HEK293 (cell line): ENCODE measurements at regions not wholly inside any gene's neighbourhood (a gene's known extent, or its start where the extent isn't known, plus 50 kb on each side); places are given as distances from the start of the nearest gene placed in this dataset.

ENCODE experiments used
- CTCF ChIA-PET: fragments of 350-600 bp; formaldehyde crosslinking; extraction: SDS; loops from one replicate; lab custom pipeline; 2021; ENCODE audit warnings: antibody characterized with exemption; lab: Yijun Ruan, JAX
- POLR2A ChIA-PET: fragments of 300-600 bp; formaldehyde crosslinking; extraction: SDS; loops from one replicate; lab custom pipeline; 2020; ENCODE audit warnings: antibody characterized with exemption, inconsistent platforms; lab: Yijun Ruan, JAX
- H3K27ac ChIP-seq: fragments of 200-500 bp; sonication (Bioruptor generic); 2 replicates; pipeline ENCODE4 v1.5.1; 2014; ENCODE audit warnings: low read depth, low read length, control low read depth, inconsistent platforms; ENCODE audit errors: extremely low read depth
- H3K36me3 ChIP-seq, 2 experiments: fragments of 200-500 bp in 1 of 2; sonication (Bioruptor generic) in 1 of 2; 1 replicate in 1 of 2; 2 replicates in 1 of 2; pipeline ENCODE4 v1.5.1; 2014 to 2017; ENCODE audit warnings: inconsistent platforms in 2 of 2, low read length in 2 of 2; ENCODE audit not compliant: control insufficient read depth in 2 of 2, insufficient read depth in 1 of 2
- H3K4me1 ChIP-seq: fragments of 200-500 bp; sonication (Bioruptor generic); 2 replicates; pipeline ENCODE4 v1.5.1; 2014; ENCODE audit warnings: mild to moderate bottlenecking, low read length, inconsistent platforms; ENCODE audit not compliant: control insufficient read depth, insufficient read depth
- H3K4me3 ChIP-seq: 2 replicates; pipeline ENCODE4 v1.5.1; 2011; ENCODE audit warnings: low read depth, mild to moderate bottlenecking, control low read depth, low read length, moderate library complexity
- H3K9me3 ChIP-seq: fragments of 200-500 bp; sonication (Bioruptor generic); 2 replicates; pipeline ENCODE4 v1.5.1; 2014; ENCODE audit warnings: low read depth, low read length, inconsistent platforms; ENCODE audit not compliant: control insufficient read depth, insufficient read depth
- GFI1B ChIP-seq: fragments of 450-650 bp; formaldehyde crosslinking; IDR thresholded peaks from 2 replicates; pipeline ENCODE4 v1.5.1; 2016; ENCODE audit warnings: missing biosample characterization, missing genetic modification characterization
- OVOL3 ChIP-seq: fragments of 450-650 bp; formaldehyde crosslinking; IDR thresholded peaks from 2 replicates; pipeline ENCODE4 v1.5.1; 2016; ENCODE audit warnings: missing biosample characterization, missing genetic modification characterization
- ZBTB17 ChIP-seq: fragments of 450-650 bp; formaldehyde crosslinking; IDR thresholded peaks from 2 replicates; pipeline ENCODE4 v1.5.1; 2016; ENCODE audit warnings: missing biosample characterization, missing genetic modification characterization
- ZFP37 ChIP-seq: fragments of 450-650 bp; formaldehyde crosslinking; IDR thresholded peaks from 2 replicates; pipeline ENCODE4 v1.5.1; 2016; ENCODE audit warnings: missing biosample characterization, missing genetic modification characterization
- ZIC2 ChIP-seq: fragments of 450-650 bp; formaldehyde crosslinking; IDR thresholded peaks from 2 replicates; pipeline ENCODE4 v1.5.1; 2016; ENCODE audit warnings: missing biosample characterization, missing genetic modification characterization
- ZNF112 ChIP-seq: fragments of 450-650 bp; formaldehyde crosslinking; IDR thresholded peaks from 2 replicates; pipeline ENCODE4 v1.5.0; 2017; ENCODE audit warnings: missing biosample characterization, missing genetic modification characterization
- ZNF16 ChIP-seq: fragments of 450-650 bp; formaldehyde crosslinking; IDR thresholded peaks from 2 replicates; pipeline ENCODE4 v1.5.1; 2016; ENCODE audit warnings: low read depth, missing biosample characterization, missing genetic modification characterization
- ZNF221 ChIP-seq: fragments of 450-650 bp; formaldehyde crosslinking; IDR thresholded peaks from 2 replicates; pipeline ENCODE4 v1.5.1; 2017; ENCODE audit warnings: missing biosample characterization, missing genetic modification characterization, borderline replicate concordance
- ZNF292 ChIP-seq: fragments of 450-650 bp; formaldehyde crosslinking; IDR thresholded peaks from 2 replicates; pipeline ENCODE4 v1.5.1; 2016; ENCODE audit warnings: low read depth, missing biosample characterization, missing genetic modification characterization, borderline replicate concordance
- ZNF335 ChIP-seq: fragments of 450-650 bp; formaldehyde crosslinking; conservative IDR thresholded peaks from 2 replicates; pipeline ENCODE4 v1.5.1; 2016; ENCODE audit warnings: missing biosample characterization, missing genetic modification characterization
- ZNF391 ChIP-seq: fragments of 450-650 bp; formaldehyde crosslinking; IDR thresholded peaks from 2 replicates; pipeline ENCODE4 v1.5.1; 2016; ENCODE audit warnings: low read depth, missing biosample characterization, missing genetic modification characterization, borderline replicate concordance
- ZNF658 ChIP-seq: fragments of 450-650 bp; formaldehyde crosslinking; IDR thresholded peaks from 2 replicates; pipeline ENCODE4; 2016; ENCODE audit warnings: missing biosample characterization, missing genetic modification characterization
- TF ChIP-seq, protein P1 (sequence below): fragments of 450-650 bp; formaldehyde crosslinking; IDR thresholded peaks from 2 replicates; pipeline ENCODE4 v1.5.1; 2016; ENCODE audit warnings: missing biosample characterization, missing genetic modification characterization
- TF ChIP-seq, protein P2 (sequence below): fragments of 450-650 bp; formaldehyde crosslinking; IDR thresholded peaks from 2 replicates; pipeline ENCODE4 v1.5.1; 2016; ENCODE audit warnings: missing biosample characterization, missing genetic modification characterization, borderline replicate concordance
- TF ChIP-seq, protein P3 (sequence below): fragments of 450-650 bp; IDR thresholded peaks from 2 replicates; pipeline ENCODE4 v1.5.1; 2018; ENCODE audit warnings: missing biosample characterization, mild to moderate bottlenecking, missing genetic modification characterization
- TF ChIP-seq, protein P4 (sequence below): fragments of 450-650 bp; formaldehyde crosslinking; IDR thresholded peaks from 2 replicates; pipeline ENCODE4 v1.5.0; 2017; ENCODE audit warnings: missing biosample characterization, missing genetic modification characterization, borderline replicate concordance
- TF ChIP-seq, protein P5 (sequence below): fragments of 450-650 bp; formaldehyde crosslinking; IDR thresholded peaks from 2 replicates; pipeline ENCODE4 v1.5.1; 2017; ENCODE audit warnings: missing biosample characterization, missing genetic modification characterization
- TF ChIP-seq, protein P6 (sequence below): fragments of 450-650 bp; formaldehyde crosslinking; IDR thresholded peaks from 2 replicates; pipeline ENCODE4; 2016; ENCODE audit warnings: missing biosample characterization, missing genetic modification characterization
- TF ChIP-seq, protein P7 (sequence below): sonication (generic); formaldehyde crosslinking; IDR thresholded peaks from 2 replicates; pipeline ENCODE4 v1.8.1; 2022; ENCODE audit warnings: mild to moderate bottlenecking, moderate library complexity, missing genetic modification reagents
- TF ChIP-seq, protein P8 (sequence below): fragments of 450-650 bp; formaldehyde crosslinking; IDR thresholded peaks from 2 replicates; pipeline ENCODE4 v1.5.1; 2016; ENCODE audit warnings: missing biosample characterization, missing genetic modification characterization

DNA sequence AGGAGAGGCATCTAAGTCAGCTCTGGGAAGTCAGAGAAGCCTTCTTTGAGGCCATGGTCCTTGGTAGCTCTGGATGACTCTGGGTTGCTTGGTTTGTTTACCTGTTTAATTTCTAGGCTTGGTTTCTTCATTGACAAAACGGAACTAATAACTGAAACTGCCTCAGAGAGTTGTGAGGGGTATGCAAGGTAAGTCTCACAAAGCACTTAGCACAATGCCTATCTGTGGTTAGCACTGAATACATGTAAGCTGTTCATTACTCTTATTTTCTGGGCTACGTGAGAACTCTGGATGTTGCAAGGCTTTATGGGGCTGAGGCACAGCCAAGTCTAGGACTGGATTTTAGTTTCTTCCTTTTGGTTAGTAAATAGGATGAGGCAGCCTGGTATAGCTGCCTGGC lies 225.8 kb upstream of the NCAM1 start:
- CTCF ChIA-PET: interaction anchor here (0.9 kb wide), 1 partner anchor 554 kb away, joined by 3 read pairs; no protein-coding TSS in a partner anchor
- Histone ChIP-seq H3K9me3 (no peaks in the 10 kb centered on the region), H3K4me3 (no peak overlapping the region), H3K4me1 (no peaks in the 10 kb centered on the region)
- POLR2A ChIA-PET: no interaction called here
- no peak for TF ChIP-seq ZNF221 (tag by site-specific recombination)
- no peak for TF ChIP-seq ZIC2 (tag by site-specific recombination)
- TF ChIP-seq GFI1B: no peak
- no peak for TF ChIP-seq ZNF335
- TF ChIP-seq ZFP37 (tag by site-specific recombination): no peak
- TF ChIP-seq ZNF391 (tag by site-specific recombination): no peak
- TF ChIP-seq, protein P1, sequence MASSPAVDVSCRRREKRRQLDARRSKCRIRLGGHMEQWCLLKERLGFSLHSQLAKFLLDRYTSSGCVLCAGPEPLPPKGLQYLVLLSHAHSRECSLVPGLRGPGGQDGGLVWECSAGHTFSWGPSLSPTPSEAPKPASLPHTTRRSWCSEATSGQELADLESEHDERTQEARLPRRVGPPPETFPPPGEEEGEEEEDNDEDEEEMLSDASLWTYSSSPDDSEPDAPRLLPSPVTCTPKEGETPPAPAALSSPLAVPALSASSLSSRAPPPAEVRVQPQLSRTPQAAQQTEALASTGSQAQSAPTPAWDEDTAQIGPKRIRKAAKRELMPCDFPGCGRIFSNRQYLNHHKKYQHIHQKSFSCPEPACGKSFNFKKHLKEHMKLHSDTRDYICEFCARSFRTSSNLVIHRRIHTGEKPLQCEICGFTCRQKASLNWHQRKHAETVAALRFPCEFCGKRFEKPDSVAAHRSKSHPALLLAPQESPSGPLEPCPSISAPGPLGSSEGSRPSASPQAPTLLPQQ (tag by site-specific recombination): no peak
- no peak for TF ChIP-seq ZNF16
- TF ChIP-seq, protein P2, sequence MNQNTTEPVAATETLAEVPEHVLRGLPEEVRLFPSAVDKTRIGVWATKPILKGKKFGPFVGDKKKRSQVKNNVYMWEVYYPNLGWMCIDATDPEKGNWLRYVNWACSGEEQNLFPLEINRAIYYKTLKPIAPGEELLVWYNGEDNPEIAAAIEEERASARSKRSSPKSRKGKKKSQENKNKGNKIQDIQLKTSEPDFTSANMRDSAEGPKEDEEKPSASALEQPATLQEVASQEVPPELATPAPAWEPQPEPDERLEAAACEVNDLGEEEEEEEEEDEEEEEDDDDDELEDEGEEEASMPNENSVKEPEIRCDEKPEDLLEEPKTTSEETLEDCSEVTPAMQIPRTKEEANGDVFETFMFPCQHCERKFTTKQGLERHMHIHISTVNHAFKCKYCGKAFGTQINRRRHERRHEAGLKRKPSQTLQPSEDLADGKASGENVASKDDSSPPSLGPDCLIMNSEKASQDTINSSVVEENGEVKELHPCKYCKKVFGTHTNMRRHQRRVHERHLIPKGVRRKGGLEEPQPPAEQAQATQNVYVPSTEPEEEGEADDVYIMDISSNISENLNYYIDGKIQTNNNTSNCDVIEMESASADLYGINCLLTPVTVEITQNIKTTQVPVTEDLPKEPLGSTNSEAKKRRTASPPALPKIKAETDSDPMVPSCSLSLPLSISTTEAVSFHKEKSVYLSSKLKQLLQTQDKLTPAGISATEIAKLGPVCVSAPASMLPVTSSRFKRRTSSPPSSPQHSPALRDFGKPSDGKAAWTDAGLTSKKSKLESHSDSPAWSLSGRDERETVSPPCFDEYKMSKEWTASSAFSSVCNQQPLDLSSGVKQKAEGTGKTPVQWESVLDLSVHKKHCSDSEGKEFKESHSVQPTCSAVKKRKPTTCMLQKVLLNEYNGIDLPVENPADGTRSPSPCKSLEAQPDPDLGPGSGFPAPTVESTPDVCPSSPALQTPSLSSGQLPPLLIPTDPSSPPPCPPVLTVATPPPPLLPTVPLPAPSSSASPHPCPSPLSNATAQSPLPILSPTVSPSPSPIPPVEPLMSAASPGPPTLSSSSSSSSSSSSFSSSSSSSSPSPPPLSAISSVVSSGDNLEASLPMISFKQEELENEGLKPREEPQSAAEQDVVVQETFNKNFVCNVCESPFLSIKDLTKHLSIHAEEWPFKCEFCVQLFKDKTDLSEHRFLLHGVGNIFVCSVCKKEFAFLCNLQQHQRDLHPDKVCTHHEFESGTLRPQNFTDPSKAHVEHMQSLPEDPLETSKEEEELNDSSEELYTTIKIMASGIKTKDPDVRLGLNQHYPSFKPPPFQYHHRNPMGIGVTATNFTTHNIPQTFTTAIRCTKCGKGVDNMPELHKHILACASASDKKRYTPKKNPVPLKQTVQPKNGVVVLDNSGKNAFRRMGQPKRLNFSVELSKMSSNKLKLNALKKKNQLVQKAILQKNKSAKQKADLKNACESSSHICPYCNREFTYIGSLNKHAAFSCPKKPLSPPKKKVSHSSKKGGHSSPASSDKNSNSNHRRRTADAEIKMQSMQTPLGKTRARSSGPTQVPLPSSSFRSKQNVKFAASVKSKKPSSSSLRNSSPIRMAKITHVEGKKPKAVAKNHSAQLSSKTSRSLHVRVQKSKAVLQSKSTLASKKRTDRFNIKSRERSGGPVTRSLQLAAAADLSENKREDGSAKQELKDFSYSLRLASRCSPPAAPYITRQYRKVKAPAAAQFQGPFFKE (tag by site-specific recombination): no peak
- TF ChIP-seq, protein P3, sequence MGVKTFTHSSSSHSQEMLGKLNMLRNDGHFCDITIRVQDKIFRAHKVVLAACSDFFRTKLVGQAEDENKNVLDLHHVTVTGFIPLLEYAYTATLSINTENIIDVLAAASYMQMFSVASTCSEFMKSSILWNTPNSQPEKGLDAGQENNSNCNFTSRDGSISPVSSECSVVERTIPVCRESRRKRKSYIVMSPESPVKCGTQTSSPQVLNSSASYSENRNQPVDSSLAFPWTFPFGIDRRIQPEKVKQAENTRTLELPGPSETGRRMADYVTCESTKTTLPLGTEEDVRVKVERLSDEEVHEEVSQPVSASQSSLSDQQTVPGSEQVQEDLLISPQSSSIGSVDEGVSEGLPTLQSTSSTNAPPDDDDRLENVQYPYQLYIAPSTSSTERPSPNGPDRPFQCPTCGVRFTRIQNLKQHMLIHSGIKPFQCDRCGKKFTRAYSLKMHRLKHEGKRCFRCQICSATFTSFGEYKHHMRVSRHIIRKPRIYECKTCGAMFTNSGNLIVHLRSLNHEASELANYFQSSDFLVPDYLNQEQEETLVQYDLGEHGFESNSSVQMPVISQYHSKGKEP (tag by site-specific recombination): no peak
- TF ChIP-seq, protein P4, sequence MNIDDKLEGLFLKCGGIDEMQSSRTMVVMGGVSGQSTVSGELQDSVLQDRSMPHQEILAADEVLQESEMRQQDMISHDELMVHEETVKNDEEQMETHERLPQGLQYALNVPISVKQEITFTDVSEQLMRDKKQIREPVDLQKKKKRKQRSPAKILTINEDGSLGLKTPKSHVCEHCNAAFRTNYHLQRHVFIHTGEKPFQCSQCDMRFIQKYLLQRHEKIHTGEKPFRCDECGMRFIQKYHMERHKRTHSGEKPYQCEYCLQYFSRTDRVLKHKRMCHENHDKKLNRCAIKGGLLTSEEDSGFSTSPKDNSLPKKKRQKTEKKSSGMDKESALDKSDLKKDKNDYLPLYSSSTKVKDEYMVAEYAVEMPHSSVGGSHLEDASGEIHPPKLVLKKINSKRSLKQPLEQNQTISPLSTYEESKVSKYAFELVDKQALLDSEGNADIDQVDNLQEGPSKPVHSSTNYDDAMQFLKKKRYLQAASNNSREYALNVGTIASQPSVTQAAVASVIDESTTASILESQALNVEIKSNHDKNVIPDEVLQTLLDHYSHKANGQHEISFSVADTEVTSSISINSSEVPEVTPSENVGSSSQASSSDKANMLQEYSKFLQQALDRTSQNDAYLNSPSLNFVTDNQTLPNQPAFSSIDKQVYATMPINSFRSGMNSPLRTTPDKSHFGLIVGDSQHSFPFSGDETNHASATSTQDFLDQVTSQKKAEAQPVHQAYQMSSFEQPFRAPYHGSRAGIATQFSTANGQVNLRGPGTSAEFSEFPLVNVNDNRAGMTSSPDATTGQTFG (tag by site-specific recombination): no peak
- TF ChIP-seq, all 188 proteins: peak for 0
- H3K36me3 ChIP-seq: no peaks in the 10 kb centered on the region
- H3K27ac ChIP-seq: no peak overlapping the region

DNA sequence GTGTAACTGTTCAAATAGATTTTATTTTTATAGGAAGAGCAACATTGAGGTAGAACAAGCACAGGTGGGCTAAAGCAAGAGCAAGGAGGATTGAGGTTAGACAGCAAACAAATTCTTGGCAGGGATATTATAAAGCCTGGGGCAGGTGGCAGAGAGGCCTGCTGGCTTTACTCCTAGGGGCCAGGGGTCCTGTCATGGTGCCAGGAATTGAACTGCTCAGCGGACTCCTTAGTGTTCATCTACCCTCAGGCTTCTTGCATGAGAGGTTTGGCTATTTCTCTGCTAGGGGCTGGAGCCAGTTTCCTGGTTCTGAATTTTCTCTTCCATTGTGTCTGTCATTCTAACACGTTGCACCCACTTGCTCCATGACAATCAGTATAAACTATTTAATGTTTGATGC lies 217.2 kb upstream of the NCAM1 start:
- Histone ChIP-seq H3K27ac (no peak overlapping the region), H3K36me3 (no peaks in the 10 kb centered on the region), H3K4me3 (no peak overlapping the region), H3K9me3 (no peaks in the 10 kb centered on the region), H3K4me1 (no peaks in the 10 kb centered on the region)
- CTCF ChIA-PET: no interaction called here
- POLR2A ChIA-PET: no interaction called here
- TF ChIP-seq, protein P5, sequence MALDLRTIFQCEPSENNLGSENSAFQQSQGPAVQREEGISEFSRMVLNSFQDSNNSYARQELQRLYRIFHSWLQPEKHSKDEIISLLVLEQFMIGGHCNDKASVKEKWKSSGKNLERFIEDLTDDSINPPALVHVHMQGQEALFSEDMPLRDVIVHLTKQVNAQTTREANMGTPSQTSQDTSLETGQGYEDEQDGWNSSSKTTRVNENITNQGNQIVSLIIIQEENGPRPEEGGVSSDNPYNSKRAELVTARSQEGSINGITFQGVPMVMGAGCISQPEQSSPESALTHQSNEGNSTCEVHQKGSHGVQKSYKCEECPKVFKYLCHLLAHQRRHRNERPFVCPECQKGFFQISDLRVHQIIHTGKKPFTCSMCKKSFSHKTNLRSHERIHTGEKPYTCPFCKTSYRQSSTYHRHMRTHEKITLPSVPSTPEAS (tag by site-specific recombination): no peak
- TF ChIP-seq, protein P6, sequence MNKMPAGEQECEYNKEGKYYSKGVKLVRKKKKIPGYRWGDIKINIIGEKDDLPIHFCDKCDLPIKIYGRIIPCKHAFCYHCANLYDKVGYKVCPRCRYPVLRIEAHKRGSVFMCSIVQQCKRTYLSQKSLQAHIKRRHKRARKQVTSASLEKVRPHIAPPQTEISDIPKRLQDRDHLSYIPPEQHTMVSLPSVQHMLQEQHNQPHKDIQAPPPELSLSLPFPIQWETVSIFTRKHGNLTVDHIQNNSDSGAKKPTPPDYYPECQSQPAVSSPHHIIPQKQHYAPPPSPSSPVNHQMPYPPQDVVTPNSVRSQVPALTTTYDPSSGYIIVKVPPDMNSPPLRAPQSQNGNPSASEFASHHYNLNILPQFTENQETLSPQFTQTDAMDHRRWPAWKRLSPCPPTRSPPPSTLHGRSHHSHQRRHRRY (tag by site-specific recombination): no peak
- TF ChIP-seq ZBTB17 (tag by site-specific recombination) (no peak), ZNF112 (tag by site-specific recombination) (no peak), ZNF658 (tag by site-specific recombination) (no peak), ZNF292 (tag by site-specific recombination) (no peak), OVOL3 (tag by site-specific recombination) (no peak)
- TF ChIP-seq, protein P7, sequence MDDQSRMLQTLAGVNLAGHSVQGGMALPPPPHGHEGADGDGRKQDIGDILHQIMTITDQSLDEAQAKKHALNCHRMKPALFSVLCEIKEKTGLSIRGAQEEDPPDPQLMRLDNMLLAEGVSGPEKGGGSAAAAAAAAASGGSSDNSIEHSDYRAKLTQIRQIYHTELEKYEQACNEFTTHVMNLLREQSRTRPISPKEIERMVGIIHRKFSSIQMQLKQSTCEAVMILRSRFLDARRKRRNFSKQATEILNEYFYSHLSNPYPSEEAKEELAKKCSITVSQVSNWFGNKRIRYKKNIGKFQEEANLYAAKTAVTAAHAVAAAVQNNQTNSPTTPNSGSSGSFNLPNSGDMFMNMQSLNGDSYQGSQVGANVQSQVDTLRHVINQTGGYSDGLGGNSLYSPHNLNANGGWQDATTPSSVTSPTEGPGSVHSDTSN: no peak
- TF ChIP-seq, protein P8, sequence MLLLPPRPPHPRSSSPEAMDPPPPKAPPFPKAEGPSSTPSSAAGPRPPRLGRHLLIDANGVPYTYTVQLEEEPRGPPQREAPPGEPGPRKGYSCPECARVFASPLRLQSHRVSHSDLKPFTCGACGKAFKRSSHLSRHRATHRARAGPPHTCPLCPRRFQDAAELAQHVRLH: no peak
